ENCODE measurements at regions not wholly inside any gene's neighbourhood (a gene's known extent, or its start where the extent isn't known, plus 50 kb on each side); places are given as distances from the start of the nearest gene placed in this dataset.

DNA sequence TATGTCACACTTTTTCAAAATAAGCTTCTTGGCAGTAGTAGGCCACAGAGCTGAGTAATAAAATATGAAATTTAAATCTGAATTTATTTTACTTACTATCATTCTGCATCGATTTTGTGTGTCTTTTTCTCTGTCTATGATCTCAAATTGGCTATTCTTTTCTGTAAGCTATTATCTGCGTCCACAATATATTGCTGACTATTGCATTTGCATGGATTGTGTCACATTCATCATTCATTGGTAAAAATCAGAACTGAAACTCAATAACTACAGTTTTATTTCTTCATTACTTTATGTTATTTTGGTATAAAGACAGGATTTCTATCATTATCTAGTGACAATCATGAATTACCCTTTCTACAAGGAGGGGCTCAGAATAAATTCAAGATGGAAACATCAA is 154.8 kb upstream of the AGR3 start:
- DNase-seq (ENCODE audit: low spot score): no peak
- TF ChIP-seq, protein P1, sequence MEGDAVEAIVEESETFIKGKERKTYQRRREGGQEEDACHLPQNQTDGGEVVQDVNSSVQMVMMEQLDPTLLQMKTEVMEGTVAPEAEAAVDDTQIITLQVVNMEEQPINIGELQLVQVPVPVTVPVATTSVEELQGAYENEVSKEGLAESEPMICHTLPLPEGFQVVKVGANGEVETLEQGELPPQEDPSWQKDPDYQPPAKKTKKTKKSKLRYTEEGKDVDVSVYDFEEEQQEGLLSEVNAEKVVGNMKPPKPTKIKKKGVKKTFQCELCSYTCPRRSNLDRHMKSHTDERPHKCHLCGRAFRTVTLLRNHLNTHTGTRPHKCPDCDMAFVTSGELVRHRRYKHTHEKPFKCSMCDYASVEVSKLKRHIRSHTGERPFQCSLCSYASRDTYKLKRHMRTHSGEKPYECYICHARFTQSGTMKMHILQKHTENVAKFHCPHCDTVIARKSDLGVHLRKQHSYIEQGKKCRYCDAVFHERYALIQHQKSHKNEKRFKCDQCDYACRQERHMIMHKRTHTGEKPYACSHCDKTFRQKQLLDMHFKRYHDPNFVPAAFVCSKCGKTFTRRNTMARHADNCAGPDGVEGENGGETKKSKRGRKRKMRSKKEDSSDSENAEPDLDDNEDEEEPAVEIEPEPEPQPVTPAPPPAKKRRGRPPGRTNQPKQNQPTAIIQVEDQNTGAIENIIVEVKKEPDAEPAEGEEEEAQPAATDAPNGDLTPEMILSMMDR (IDR thresholded peaks at IDR 0.05; ENCODE audit: extremely low read depth, insufficient read depth, missing control alignments): no peak
- in situ Hi-C loops (cut with MboI; ENCODE audit: low pct_unique_long_range_greater_than_20kb, low sequenced_read_pairs, unreplicated experiment): no loop called here

DNA sequence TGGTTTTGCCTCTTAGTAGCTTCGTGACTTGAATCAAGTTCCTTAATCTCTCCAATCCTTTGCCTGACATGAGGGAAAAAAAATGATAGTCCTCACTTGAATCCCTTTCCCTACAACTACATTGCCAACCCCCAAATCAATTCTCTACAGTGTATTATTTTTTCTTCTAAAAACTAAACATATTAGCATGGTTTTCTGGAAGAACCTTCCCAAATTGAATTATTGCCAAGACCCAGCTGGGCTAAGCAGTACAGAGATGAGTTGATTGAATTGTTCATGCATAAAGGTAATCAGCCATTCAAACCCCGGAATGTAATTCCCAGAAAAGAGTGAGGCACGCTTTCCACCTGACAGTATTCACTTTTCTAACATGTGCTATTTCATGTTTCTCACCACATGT is 155.6 kb upstream of the AGR3 start:
- no peak for DNase-seq (ENCODE audit: low spot score)
- TF ChIP-seq, protein P1 (IDR thresholded peaks at IDR 0.05; ENCODE audit: extremely low read depth, insufficient read depth, missing control alignments): no peak
- in situ Hi-C loops (cut with MboI; ENCODE audit: low pct_unique_long_range_greater_than_20kb, low sequenced_read_pairs, unreplicated experiment): no loop called here

DNA sequence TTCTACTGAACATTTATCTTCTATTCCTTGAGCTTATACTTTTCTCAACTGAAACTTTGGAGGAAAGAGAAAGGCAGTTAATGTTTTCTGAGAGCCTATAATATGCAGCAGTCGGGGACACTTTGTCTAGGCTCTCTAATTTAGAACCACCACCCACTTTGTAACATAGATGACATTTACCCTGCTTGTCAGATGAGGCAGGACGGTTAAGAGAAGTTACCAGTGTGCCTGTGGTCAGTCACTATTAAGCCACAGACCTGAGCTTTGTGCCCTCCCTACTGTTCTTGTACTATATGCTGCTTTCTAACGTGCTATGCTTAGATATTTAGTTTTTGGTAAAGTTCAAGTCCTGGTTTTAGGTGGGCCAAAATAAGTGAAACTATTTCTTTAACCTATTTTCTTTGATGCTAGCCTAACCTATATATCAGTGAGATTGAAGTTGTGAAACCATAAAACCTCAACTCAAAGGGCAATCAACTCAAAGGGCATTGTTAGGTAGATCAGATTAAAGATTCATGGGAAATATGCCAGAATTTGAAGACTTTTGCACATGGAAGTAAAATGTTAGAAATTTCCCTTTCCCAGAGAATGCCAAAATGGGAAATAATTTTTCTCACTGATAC is 156.5 kb upstream of the AGR3 start:
- in situ Hi-C loops (cut with MboI; ENCODE audit: low pct_unique_long_range_greater_than_20kb, low sequenced_read_pairs, unreplicated experiment): no loop called here
- TF ChIP-seq, protein P1 (IDR thresholded peaks at IDR 0.05; ENCODE audit: extremely low read depth, insufficient read depth, missing control alignments): no peak
- no peak for DNase-seq (ENCODE audit: low spot score)

DNA sequence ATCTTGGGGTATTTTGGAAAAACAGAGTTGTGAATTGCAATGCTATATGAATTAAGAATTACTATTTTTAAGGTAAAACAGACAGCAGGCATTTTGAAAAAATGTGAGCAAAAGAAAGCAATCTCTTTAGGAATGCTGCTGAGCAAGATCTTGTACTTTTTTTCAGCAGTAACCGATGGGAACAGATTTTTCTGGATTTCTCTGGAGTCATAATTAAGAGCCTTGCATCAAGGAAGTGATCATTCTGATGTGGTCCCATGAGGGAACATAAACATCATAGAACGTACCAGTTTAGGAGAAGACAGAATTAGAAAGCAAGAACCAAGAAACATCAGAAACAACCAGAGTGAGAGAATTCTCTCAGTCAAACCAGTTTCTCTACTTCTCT is 157.0 kb upstream of the AGR3 start:
- in situ Hi-C loops (cut with MboI; ENCODE audit: low pct_unique_long_range_greater_than_20kb, low sequenced_read_pairs, unreplicated experiment): no loop called here
- no peak for DNase-seq (ENCODE audit: low spot score)
- TF ChIP-seq, protein P1 (IDR thresholded peaks at IDR 0.05; ENCODE audit: extremely low read depth, insufficient read depth, missing control alignments): no peak

DNA sequence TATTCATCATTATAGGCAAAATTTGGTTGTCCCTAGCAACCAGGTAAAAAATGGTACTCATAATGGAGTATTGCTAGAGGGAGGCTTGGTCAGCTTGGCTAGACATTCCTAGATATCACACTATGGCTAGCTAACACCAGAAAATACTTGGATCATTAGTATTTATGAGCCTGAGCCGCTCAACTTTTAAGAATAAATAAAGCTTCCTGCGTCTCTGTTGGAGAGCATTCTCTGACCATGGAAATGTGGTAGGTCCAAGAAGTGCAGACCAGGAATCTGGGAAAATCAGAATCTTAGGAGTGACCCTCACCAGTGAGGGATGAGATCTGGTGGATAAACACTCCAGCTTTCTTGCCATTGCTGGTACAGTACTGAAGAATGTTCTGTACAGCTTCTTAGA is 157.6 kb upstream of the AGR3 start:
- TF ChIP-seq, protein P1 (IDR thresholded peaks at IDR 0.05; ENCODE audit: extremely low read depth, insufficient read depth, missing control alignments): no peak
- DNase-seq (ENCODE audit: low spot score): no peak
- in situ Hi-C loops (cut with MboI; ENCODE audit: low pct_unique_long_range_greater_than_20kb, low sequenced_read_pairs, unreplicated experiment): no loop called here

DNA sequence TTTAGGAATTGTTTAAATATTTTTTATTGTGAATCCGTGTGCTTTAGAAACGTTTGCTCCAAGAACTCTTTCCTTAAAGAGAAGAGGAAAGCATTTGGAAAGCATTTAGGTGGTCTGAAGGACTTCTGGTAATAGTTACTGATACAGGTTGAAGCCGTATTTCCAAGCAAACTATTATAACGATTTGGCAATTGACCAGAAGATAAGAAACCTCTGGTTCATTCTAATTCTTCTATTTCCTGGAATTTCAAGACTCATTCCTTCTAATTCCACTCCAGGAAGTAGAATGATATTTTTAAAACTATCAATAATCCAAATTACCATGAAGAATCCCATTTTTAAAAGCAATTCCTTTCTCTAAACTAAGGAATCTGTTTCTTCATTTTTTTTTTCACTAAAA is 158.9 kb upstream of the AGR3 start:
- in situ Hi-C loops (cut with MboI; ENCODE audit: low pct_unique_long_range_greater_than_20kb, low sequenced_read_pairs, unreplicated experiment): no loop called here
- TF ChIP-seq, protein P1 (IDR thresholded peaks at IDR 0.05; ENCODE audit: extremely low read depth, insufficient read depth, missing control alignments): no peak
- DNase-seq (ENCODE audit: low spot score): no peak

DNA sequence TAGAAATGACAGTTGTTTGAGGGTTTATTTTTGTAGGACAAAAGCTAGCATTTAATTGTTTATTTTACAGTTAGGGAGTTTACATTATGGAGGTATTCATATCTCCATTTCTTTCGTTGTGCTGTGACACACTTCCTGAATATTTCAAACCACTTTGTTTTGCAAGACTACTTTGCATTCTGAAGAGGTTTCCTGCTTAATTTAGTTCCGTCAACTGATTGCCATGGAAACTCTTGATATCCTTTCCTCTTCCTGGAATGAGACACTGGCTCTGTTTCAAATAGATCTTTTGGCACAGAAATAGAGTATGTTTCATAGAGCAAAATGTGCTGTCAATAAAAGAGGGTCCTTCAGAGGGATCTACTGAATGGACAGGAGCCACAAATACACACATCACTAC is 159.5 kb upstream of the AGR3 start:
- TF ChIP-seq, protein P1 (IDR thresholded peaks at IDR 0.05; ENCODE audit: extremely low read depth, insufficient read depth, missing control alignments): no peak
- DNase-seq (ENCODE audit: low spot score): no peak
- in situ Hi-C loops (cut with MboI; ENCODE audit: low pct_unique_long_range_greater_than_20kb, low sequenced_read_pairs, unreplicated experiment): no loop called here

Measured in GM13977 (cell line).